HT-29 (cell line): ENCODE measurements at regions not wholly inside any gene's neighbourhood (a gene's known extent, or its start where the extent isn't known, plus 50 kb on each side); places are given as distances from the start of the nearest gene placed in this dataset.

Experiments
- DNase-seq: peaks from one replicate; pipeline ENCODE4 v3.0.0-alpha.2; 2015; ENCODE audit warnings: low spot score

GRCh38 chr2:150552041-150552820 lies 64.8 kb upstream of the RND3 start:
- no peak for DNase-seq

GRCh38 chr2:150549381-150549780 lies 61.9 kb upstream of the RND3 start:
- no peak for DNase-seq

- peak; percentile 52 for DNase-seq
Observed at GRCh38 chr2:150548527-150548926, 61.1 kb upstream of the RND3 start.

- DNase-seq = no peak
Observed at GRCh38 chr2:150545916-150546315, 58.4 kb upstream of the RND3 start.

GRCh38 chr2:150544731-150545130 lies 57.3 kb upstream of the RND3 start:
- DNase-seq = no peak

GRCh38 chr2:150542692-150543091 lies 55.2 kb upstream of the RND3 start:
- no peak for DNase-seq

GRCh38 chr2:150542172-150542571 lies 54.7 kb upstream of the RND3 start:
- DNase-seq = no peak

- no peak for DNase-seq
Observed at GRCh38 chr2:150538651-150539201, 51.3 kb upstream of the RND3 start.
